ENCODE measurements at regions not wholly inside any gene's neighbourhood (a gene's known extent, or its start where the extent isn't known, plus 50 kb on each side); places are given as distances from the start of the nearest gene placed in this dataset.

DNA sequence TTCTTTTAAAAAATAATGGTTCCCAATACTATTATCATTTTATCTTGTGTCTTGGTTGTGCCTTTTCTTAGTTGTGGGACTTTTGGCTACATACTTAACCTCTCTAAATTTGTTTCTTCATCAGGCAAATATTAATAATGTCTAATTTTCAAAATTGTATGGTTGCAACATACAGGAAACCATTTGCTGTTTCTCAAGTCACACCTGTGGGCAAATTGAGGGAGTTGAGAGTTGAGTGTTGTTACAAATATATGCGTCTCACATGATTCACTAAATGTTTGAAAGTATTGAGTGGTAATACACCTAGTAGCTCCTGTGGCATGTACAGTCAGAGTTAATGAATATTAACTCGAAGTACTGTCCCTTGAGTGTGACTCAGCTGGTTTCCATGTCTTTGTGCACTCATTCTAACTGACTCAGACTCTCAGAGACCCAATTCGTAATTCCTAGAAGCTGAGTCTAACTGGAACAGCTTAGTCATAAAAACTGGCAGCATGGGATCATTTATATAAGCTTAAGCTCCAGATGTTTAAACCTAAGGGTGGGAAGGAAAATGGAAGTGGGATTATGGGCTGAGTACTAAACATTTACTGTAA, 802.4 kb downstream of the TRIML1 start:
- TF ChIP-seq, protein P1, sequence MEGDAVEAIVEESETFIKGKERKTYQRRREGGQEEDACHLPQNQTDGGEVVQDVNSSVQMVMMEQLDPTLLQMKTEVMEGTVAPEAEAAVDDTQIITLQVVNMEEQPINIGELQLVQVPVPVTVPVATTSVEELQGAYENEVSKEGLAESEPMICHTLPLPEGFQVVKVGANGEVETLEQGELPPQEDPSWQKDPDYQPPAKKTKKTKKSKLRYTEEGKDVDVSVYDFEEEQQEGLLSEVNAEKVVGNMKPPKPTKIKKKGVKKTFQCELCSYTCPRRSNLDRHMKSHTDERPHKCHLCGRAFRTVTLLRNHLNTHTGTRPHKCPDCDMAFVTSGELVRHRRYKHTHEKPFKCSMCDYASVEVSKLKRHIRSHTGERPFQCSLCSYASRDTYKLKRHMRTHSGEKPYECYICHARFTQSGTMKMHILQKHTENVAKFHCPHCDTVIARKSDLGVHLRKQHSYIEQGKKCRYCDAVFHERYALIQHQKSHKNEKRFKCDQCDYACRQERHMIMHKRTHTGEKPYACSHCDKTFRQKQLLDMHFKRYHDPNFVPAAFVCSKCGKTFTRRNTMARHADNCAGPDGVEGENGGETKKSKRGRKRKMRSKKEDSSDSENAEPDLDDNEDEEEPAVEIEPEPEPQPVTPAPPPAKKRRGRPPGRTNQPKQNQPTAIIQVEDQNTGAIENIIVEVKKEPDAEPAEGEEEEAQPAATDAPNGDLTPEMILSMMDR (IDR thresholded peaks at IDR 0.05; ENCODE audit: control insufficient read depth, insufficient read depth, low read depth, low read length, missing control alignments): no peak
- no peak overlapping the region for H3K4me3 ChIP-seq (ENCODE audit: control insufficient read depth, low read depth, low read length)
- DNase-seq (ENCODE audit: low read depth): peak; percentile 95

DNA sequence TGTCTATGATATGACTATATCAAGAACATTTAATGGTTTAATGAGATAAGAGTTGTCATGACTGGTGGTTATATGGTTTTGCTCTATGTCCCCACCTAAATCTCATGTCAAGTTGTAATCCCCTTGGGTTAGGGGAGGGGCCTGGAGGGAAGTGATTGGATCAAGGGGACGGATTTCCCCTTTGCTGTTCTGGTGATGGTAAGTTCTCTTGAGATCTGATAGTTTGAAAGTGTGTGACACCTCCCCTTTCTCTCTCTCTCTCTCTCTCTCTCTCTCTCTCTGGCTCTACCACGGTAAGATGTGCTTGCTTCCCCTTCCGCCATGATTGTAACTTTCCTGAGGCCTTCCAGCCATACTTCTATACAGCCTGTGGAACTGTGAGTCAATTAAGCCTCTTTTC, 803.4 kb downstream of the TRIML1 start:
- TF ChIP-seq, protein P1 (IDR thresholded peaks at IDR 0.05; ENCODE audit: control insufficient read depth, insufficient read depth, low read depth, low read length, missing control alignments): no peak
- H3K4me3 ChIP-seq (ENCODE audit: control insufficient read depth, low read depth, low read length): no peak overlapping the region
- DNase-seq (ENCODE audit: low read depth): no peak

DNA sequence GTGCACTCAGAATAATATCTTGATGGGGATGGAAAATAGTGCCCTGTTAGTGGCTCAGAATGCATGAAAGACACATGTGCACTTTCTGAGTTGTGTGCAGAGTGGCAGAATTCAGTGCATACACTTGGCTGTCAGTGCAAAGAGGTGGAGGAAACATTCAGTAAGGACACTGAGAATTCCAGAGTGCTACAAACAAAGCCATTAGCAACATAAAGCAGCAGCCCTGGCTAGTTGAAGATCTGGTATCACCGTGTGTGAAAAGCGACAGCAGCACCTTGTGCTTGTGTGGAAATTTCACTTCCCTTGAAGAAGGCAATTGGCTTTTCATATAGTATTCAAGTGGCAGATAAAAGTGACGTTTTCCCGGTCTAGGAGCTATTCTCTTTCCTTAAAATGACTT, 810.4 kb downstream of the TRIML1 start:
- TF ChIP-seq, protein P1 (IDR thresholded peaks at IDR 0.05; ENCODE audit: control insufficient read depth, insufficient read depth, low read depth, low read length, missing control alignments): no peak
- H3K4me3 ChIP-seq (ENCODE audit: control insufficient read depth, low read depth, low read length): no peak overlapping the region
- DNase-seq (ENCODE audit: low read depth): no peak

DNA sequence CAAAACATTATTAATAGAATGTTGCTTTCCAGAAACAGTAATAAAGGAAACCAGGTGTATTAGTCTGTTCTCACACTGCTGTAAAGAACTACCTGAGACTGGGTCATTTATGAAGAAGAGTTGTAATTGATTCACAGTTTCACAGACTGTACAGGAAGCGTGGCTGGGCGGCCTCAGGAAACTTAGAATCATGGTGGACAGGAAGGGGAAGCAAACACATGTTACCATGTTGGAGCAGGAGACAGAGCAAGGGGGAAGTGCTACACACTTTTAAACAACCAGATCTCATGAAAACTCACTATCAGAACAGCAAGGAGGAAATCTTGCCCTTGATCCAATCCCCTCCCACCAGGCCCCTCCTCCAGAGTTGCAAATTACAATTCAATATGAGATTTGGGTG, 815.8 kb downstream of the TRIML1 start:
- DNase-seq (ENCODE audit: low read depth): no peak
- TF ChIP-seq, protein P1 (IDR thresholded peaks at IDR 0.05; ENCODE audit: control insufficient read depth, insufficient read depth, low read depth, low read length, missing control alignments): no peak

DNA sequence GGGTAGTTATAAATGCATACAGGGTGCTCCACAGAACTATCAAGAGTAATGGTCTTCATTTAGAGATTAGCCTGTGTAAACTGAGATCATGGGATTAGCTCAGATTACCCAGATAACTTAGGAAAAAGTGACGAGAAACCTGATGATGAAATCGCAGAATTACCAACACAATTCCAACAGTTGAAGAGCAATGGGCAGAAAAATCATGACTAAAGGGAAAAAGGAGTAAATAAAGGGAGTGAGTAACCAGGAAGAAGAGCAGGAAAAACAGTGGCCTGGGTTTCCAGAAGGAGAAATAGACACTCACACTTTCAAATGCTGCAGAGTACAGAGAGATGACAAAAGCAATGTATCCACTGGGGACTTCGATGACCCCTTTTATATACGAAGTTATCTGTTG, 817.3 kb downstream of the TRIML1 start:
- TF ChIP-seq, protein P1 (IDR thresholded peaks at IDR 0.05; ENCODE audit: control insufficient read depth, insufficient read depth, low read depth, low read length, missing control alignments): no peak
- no peak overlapping the region for H3K4me3 ChIP-seq (ENCODE audit: control insufficient read depth, low read depth, low read length)
- DNase-seq (ENCODE audit: low read depth): no peak

More for the DNA sequence above, 815.8 kb downstream of the TRIML1 start:
- no peak overlapping the region for H3K4me3 ChIP-seq (ENCODE audit: control insufficient read depth, low read depth, low read length)

DNA sequence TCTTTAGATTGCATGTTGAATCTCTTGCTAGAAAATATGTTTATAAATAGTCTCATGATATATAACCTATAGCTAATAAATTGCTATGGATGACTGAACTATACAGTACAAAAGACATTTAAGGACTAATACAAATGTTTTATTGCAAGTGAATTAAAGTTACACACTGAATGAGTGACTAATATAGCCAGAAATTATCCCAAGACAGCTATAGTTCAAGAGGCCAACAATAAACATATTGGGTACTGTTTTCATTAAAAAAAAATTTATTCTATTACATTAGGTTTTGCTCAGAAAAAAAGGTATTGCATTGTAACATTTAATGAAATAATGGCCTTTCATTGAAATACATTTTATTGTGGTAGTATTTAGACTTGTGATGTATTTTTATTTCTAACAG, 819.1 kb downstream of the TRIML1 start:
- H3K4me3 ChIP-seq (ENCODE audit: control insufficient read depth, low read depth, low read length): no peak overlapping the region
- DNase-seq (ENCODE audit: low read depth): no peak
- TF ChIP-seq, protein P1 (IDR thresholded peaks at IDR 0.05; ENCODE audit: control insufficient read depth, insufficient read depth, low read depth, low read length, missing control alignments): no peak

DNA sequence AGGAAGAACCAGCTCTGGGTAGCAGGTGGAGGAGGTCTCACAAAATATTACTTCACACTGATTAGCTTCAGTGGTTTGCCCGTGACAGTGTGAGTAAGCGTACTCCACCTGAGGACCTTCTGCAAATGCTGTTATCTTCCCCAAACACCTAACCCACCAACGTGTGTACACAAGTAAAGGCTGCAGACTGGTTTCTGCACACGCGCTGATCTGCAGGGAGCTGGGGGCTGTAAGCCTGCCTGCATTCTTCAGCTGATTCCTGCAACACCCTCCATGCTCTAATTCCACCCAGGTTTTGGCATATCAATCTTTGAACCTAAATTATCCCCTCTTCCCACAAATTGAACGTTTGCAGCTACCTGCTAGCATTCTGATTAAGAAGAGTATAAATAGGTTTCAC, 820.2 kb downstream of the TRIML1 start:
- no peak overlapping the region for H3K4me3 ChIP-seq (ENCODE audit: control insufficient read depth, low read depth, low read length)
- no peak for DNase-seq (ENCODE audit: low read depth)
- TF ChIP-seq, protein P1 (IDR thresholded peaks at IDR 0.05; ENCODE audit: control insufficient read depth, insufficient read depth, low read depth, low read length, missing control alignments): no peak

Measured in AG09309 (cell line).